PC-9 (cell line): ENCODE measurements at regions not wholly inside any gene's neighbourhood (a gene's known extent, or its start where the extent isn't known, plus 50 kb on each side); places are given as distances from the start of the nearest gene placed in this dataset.

Experiments used
- EZH2 ChIP-seq: fragments of 200-600 bp; sonication (generic); IDR thresholded peaks from 2 replicates; pipeline ENCODE4 v1.8.0; 2017; ENCODE audit warnings: antibody characterized with exemption, low read depth
- TF ChIP-seq, protein P1 (sequence below): fragments of 200-600 bp; sonication (generic); conservative IDR thresholded peaks from 2 replicates; pipeline ENCODE4 v1.6.1; 2017; ENCODE audit warnings: mixed run types, antibody characterized with exemption, mild to moderate bottlenecking, moderate library complexity

DNA sequence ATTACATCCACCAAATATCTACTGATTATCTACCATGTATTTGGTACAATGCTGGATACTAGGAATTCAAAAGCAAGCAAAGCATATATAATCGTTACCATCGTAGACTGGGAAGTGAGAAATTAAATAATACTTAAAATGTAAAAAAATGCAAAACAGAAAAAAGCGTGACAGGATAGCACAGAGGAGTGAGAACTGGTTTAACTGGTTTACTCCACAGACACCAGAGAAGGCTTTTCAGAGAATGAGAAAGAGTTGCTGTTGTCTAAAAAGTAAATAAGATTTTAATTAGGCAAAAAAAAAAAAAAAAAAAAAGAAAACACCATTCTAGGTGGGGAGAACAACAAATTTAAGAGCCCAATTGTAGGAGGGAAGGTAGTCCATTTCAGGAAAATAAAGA is 657.9 kb upstream of the ST8SIA4 start:
- no peak for TF ChIP-seq EZH2
- TF ChIP-seq, protein P1, sequence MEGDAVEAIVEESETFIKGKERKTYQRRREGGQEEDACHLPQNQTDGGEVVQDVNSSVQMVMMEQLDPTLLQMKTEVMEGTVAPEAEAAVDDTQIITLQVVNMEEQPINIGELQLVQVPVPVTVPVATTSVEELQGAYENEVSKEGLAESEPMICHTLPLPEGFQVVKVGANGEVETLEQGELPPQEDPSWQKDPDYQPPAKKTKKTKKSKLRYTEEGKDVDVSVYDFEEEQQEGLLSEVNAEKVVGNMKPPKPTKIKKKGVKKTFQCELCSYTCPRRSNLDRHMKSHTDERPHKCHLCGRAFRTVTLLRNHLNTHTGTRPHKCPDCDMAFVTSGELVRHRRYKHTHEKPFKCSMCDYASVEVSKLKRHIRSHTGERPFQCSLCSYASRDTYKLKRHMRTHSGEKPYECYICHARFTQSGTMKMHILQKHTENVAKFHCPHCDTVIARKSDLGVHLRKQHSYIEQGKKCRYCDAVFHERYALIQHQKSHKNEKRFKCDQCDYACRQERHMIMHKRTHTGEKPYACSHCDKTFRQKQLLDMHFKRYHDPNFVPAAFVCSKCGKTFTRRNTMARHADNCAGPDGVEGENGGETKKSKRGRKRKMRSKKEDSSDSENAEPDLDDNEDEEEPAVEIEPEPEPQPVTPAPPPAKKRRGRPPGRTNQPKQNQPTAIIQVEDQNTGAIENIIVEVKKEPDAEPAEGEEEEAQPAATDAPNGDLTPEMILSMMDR: no peak
